HEK293 (cell line): ENCODE measurements at regions not wholly inside any gene's neighbourhood (a gene's known extent, or its start where the extent isn't known, plus 50 kb on each side); places are given as distances from the start of the nearest gene placed in this dataset.
"Not testable (repeated sequence)": the region's sequence is repeated elsewhere in the genome, so short reads cannot be mapped to it uniquely, and the experiment has no call there.

Experiments
- ZNF311 ChIP-seq: fragments of 450-650 bp; formaldehyde crosslinking; IDR thresholded peaks from 2 replicates; pipeline ENCODE4 v1.5.1; 2017; ENCODE audit warnings: missing biosample characterization, missing genetic modification characterization, borderline replicate concordance
- TF ChIP-seq, protein P1 (sequence below): fragments of 450-650 bp; formaldehyde crosslinking; IDR thresholded peaks from 2 replicates; pipeline ENCODE4 v1.5.1; 2016; ENCODE audit warnings: missing biosample characterization, missing genetic modification characterization

- not testable (repeated sequence) for TF ChIP-seq ZNF311 (tag by site-specific recombination)
- TF ChIP-seq, protein P1, sequence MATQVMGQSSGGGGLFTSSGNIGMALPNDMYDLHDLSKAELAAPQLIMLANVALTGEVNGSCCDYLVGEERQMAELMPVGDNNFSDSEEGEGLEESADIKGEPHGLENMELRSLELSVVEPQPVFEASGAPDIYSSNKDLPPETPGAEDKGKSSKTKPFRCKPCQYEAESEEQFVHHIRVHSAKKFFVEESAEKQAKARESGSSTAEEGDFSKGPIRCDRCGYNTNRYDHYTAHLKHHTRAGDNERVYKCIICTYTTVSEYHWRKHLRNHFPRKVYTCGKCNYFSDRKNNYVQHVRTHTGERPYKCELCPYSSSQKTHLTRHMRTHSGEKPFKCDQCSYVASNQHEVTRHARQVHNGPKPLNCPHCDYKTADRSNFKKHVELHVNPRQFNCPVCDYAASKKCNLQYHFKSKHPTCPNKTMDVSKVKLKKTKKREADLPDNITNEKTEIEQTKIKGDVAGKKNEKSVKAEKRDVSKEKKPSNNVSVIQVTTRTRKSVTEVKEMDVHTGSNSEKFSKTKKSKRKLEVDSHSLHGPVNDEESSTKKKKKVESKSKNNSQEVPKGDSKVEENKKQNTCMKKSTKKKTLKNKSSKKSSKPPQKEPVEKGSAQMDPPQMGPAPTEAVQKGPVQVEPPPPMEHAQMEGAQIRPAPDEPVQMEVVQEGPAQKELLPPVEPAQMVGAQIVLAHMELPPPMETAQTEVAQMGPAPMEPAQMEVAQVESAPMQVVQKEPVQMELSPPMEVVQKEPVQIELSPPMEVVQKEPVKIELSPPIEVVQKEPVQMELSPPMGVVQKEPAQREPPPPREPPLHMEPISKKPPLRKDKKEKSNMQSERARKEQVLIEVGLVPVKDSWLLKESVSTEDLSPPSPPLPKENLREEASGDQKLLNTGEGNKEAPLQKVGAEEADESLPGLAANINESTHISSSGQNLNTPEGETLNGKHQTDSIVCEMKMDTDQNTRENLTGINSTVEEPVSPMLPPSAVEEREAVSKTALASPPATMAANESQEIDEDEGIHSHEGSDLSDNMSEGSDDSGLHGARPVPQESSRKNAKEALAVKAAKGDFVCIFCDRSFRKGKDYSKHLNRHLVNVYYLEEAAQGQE (tag by site-specific recombination), result not testable (repeated sequence)
Observed at GRCh38 chrX:3919668-3920423, 206.4 kb upstream of the PRKX start.
